Astrocyte of the cerebellum (primary cell): ENCODE measurements at regions not wholly inside any gene's neighbourhood (a gene's known extent, or its start where the extent isn't known, plus 50 kb on each side); places are given as distances from the start of the nearest gene placed in this dataset.
"Not testable (repeated sequence)": the region's sequence is repeated elsewhere in the genome, so short reads cannot be mapped to it uniquely, and the experiment has no call there.

ENCODE experiments used
- DNase-seq: peaks from one replicate; pipeline ENCODE4 v3.0.0-alpha.2; 2011; ENCODE audit warnings: low read depth
- H3K4me3 ChIP-seq: 2 replicates; pipeline ENCODE4 v1.5.1; 2011; ENCODE audit warnings: mild to moderate bottlenecking, low read depth, low read length, moderate library complexity
- in situ Hi-C: cut with HindIII; loops from 2 replicates; pipeline ENCODE4 v1.10.0; 2017; ENCODE audit warnings: low sequenced_read_pairs
- TF ChIP-seq, protein P1 (sequence below): IDR thresholded peaks from 2 replicates; pipeline ENCODE4 v1.5.1; 2012; ENCODE audit warnings: low read length, low read depth, moderate library complexity, mild to moderate bottlenecking; ENCODE audit errors: missing control alignments

GRCh38 chr13:73162912-73163911, 104.4 kb downstream of the KLF5 start:
- H3K4me3 ChIP-seq = no peak overlapping the region
- in situ Hi-C loops = no loop called here
- no peak for DNase-seq
- TF ChIP-seq, protein P1, sequence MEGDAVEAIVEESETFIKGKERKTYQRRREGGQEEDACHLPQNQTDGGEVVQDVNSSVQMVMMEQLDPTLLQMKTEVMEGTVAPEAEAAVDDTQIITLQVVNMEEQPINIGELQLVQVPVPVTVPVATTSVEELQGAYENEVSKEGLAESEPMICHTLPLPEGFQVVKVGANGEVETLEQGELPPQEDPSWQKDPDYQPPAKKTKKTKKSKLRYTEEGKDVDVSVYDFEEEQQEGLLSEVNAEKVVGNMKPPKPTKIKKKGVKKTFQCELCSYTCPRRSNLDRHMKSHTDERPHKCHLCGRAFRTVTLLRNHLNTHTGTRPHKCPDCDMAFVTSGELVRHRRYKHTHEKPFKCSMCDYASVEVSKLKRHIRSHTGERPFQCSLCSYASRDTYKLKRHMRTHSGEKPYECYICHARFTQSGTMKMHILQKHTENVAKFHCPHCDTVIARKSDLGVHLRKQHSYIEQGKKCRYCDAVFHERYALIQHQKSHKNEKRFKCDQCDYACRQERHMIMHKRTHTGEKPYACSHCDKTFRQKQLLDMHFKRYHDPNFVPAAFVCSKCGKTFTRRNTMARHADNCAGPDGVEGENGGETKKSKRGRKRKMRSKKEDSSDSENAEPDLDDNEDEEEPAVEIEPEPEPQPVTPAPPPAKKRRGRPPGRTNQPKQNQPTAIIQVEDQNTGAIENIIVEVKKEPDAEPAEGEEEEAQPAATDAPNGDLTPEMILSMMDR = no peak

DNA sequence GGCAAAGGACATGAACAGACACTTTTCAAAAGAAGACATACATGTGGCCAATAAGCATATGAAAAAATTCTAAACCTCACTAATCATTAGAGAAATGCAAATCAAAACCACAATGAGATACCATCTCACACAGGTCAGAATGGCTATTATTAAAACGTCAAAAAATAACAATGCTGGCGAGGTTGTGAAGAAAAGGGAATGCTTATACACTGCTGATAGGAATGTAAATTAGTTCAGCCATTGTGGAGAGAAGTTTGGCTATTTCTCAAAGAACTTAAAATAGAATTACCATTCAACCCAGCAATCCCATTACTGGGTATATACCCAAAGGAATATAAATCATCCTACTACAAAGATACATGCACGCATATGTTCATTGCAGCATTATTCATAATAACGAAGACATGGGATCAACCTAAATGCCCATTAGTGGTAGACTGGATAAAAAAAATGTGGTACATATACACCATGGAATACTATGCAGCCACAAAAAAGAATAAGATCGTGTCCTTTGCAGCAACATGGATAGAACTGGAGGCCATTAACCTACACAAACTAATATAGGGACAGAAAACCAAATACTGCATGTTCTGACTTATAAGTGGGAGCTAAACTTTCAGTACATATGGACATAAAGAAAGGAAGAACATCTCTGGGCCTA, 101.7 kb downstream of the KLF5 start:
- DNase-seq, in situ Hi-C loops, H3K4me3 ChIP-seq: not testable (repeated sequence)

GRCh38 chr13:73158851-73159250, 100.0 kb downstream of the KLF5 start:
- TF ChIP-seq, protein P1 = no peak
- no peak overlapping the region for H3K4me3 ChIP-seq
- in situ Hi-C loops = no loop called here
- DNase-seq = no peak

- TF ChIP-seq, protein P1 = no peak
- H3K4me3 ChIP-seq = no peak overlapping the region
- in situ Hi-C loops = no loop called here
- DNase-seq = no peak
Observed at GRCh38 chr13:73157031-73157430, 98.2 kb downstream of the KLF5 start.

DNA sequence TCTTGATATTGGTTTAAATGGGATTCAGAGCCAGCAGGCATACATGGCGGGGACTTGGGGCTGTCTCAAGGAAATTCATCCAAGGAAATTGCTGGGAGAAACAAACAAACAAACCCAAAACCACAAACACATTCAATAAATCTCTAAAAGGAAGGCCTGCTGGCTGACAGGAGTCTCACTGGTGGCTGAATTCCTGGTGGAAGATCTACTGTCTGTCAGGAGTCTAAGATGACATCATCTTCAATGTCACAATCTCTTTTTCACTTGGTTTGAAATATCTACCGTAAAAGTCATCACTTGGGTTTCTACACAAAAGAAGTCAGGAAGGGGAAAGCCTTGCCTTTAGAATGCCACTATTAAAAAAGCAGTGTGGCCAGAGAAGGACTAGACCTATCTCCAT, 87.9 kb downstream of the KLF5 start:
- no peak overlapping the region for H3K4me3 ChIP-seq

DNA sequence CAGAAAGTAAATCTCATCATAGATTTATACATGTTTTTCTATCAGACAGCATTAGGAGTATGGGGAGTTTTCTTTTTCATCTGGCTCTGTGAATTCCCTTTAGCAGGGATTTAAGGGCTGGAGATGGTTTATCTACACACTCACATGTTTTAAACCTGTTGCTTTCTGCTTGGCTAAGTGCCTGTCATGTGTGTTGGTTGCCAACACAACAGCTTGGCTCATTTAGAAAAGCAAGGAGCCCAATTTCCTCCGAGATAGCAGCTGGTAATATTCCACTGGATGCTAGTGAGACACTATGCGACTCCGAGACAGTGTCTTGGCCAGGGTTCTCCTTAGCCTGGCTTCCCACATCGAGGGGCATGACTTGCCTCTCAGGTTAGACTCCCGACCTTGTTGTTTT, 83.3 kb downstream of the KLF5 start:
- in situ Hi-C loops = no loop called here
- no peak overlapping the region for H3K4me3 ChIP-seq
- no peak for DNase-seq

More for the DNA sequence above, 87.9 kb downstream of the KLF5 start:
- in situ Hi-C loops = no loop called here
- TF ChIP-seq, protein P1 = no peak
- DNase-seq = no peak

More for the DNA sequence above, 83.3 kb downstream of the KLF5 start:
- TF ChIP-seq, protein P1 = no peak
